H9 (cell line): ENCODE measurements at regions not wholly inside any gene's neighbourhood (a gene's known extent, or its start where the extent isn't known, plus 50 kb on each side); places are given as distances from the start of the nearest gene placed in this dataset.

ENCODE experiments used
- DNase-seq: peaks from one replicate; pipeline ENCODE4 v3.0.0-alpha.2; 2017
- H2AFZ ChIP-seq: one replicate; pipeline ENCODE4 v1.6.1; 2013; ENCODE audit warnings: mild to moderate bottlenecking, low read length, control low read depth, moderate library complexity
- H2AK5ac ChIP-seq: 2 replicates; pipeline ENCODE4 v1.6.1; 2013; ENCODE audit warnings: low read length, control low read depth, mixed read lengths; ENCODE audit not compliant: insufficient read length
- H2BK120ac ChIP-seq: one replicate; pipeline ENCODE4 v1.6.1; 2013; ENCODE audit warnings: low read depth, mild to moderate bottlenecking, low read length, control low read depth, inconsistent platforms; ENCODE audit not compliant: poor library complexity, severe bottlenecking
- H2BK12ac ChIP-seq: 2 replicates; pipeline ENCODE4 v1.6.1; 2013; ENCODE audit warnings: low read length, control low read depth, mixed read lengths, low read depth; ENCODE audit not compliant: insufficient read length
- H2BK15ac ChIP-seq: 2 replicates; pipeline ENCODE4 v1.6.1; 2013; ENCODE audit warnings: low read depth, low read length, control low read depth
- H2BK20ac ChIP-seq: one replicate; pipeline ENCODE4 v1.6.1; 2013; ENCODE audit warnings: low read depth, mild to moderate bottlenecking, low read length, control low read depth, inconsistent platforms; ENCODE audit not compliant: poor library complexity, severe bottlenecking
- H2BK5ac ChIP-seq: 2 replicates; pipeline ENCODE4 v1.6.1; 2013; ENCODE audit warnings: low read length, control low read depth, mixed read lengths; ENCODE audit not compliant: insufficient read length
- H3K14ac ChIP-seq: 2 replicates; pipeline ENCODE4 v1.6.1; 2013; ENCODE audit warnings: low read length, control low read depth; ENCODE audit not compliant: insufficient read depth
- H3K18ac ChIP-seq: 2 replicates; pipeline ENCODE4 v1.6.1; 2013; ENCODE audit warnings: low read depth, mild to moderate bottlenecking, mixed read lengths, low read length, control low read depth; ENCODE audit not compliant: insufficient read length
- H3K23ac ChIP-seq: 2 replicates; pipeline ENCODE4 v1.6.1; 2013; ENCODE audit warnings: low read length, control low read depth, mixed read lengths, low read depth; ENCODE audit not compliant: insufficient read length
- H3K23me2 ChIP-seq: 2 replicates; pipeline ENCODE4 v1.6.1; 2013; ENCODE audit warnings: low read depth, mild to moderate bottlenecking, mixed read lengths, low read length, control low read depth; ENCODE audit not compliant: insufficient read length, poor library complexity, severe bottlenecking
- H3K27ac ChIP-seq: 2 replicates; pipeline ENCODE4 v1.5.1; 2013; ENCODE audit warnings: low read length, control low read depth, mixed read lengths, low read depth; ENCODE audit not compliant: insufficient read length
- H3K27me3 ChIP-seq: 2 replicates; pipeline ENCODE4 v1.6.1; 2013; ENCODE audit warnings: low read length, control low read depth, inconsistent platforms; ENCODE audit not compliant: insufficient read depth
- H3K4ac ChIP-seq: 2 replicates; pipeline ENCODE4 v1.6.1; 2013; ENCODE audit warnings: low read depth, mild to moderate bottlenecking, control low read depth, inconsistent platforms, low read length, moderate library complexity
- H3K4me1 ChIP-seq: 2 replicates; pipeline ENCODE4 v1.6.1; 2013; ENCODE audit warnings: low read length, control low read depth, inconsistent platforms; ENCODE audit not compliant: insufficient read depth
- H3K4me2 ChIP-seq: 2 replicates; pipeline ENCODE4 v1.6.1; 2013; ENCODE audit warnings: low read length, control low read depth, mixed read lengths; ENCODE audit not compliant: insufficient read length, insufficient read depth
- H3K56ac ChIP-seq: 2 replicates; pipeline ENCODE4 v1.6.1; 2013; ENCODE audit warnings: low read depth, mild to moderate bottlenecking, mixed read lengths, low read length, control low read depth; ENCODE audit not compliant: insufficient read length
- H3K79me1 ChIP-seq: 2 replicates; pipeline ENCODE4 v1.6.1; 2013; ENCODE audit warnings: low read depth, mild to moderate bottlenecking, moderate library complexity, low read length, control low read depth, inconsistent platforms; ENCODE audit not compliant: insufficient read depth, poor library complexity, severe bottlenecking
- H3K79me2 ChIP-seq: 2 replicates; pipeline ENCODE4 v1.6.1; 2013; ENCODE audit warnings: low read length, control low read depth, inconsistent platforms; ENCODE audit not compliant: insufficient read depth
- H3K9ac ChIP-seq: 2 replicates; pipeline ENCODE4 v1.6.1; 2013; ENCODE audit warnings: low read length, control low read depth, mixed read lengths; ENCODE audit not compliant: insufficient read length; ENCODE audit errors: extremely low read depth
- H3K9me3 ChIP-seq: one replicate; pipeline ENCODE4 v1.6.1; 2013; ENCODE audit warnings: low read depth, low read length, inconsistent platforms; ENCODE audit not compliant: control insufficient read depth
- H3T11ph ChIP-seq: one replicate; pipeline ENCODE4 v1.6.1; 2013; ENCODE audit warnings: mild to moderate bottlenecking, low read length, control low read depth, inconsistent platforms
- H4K20me1 ChIP-seq: one replicate; pipeline ENCODE4 v1.6.1; 2013; ENCODE audit not compliant: control insufficient read depth, insufficient read length, insufficient read depth
- H4K5ac ChIP-seq: 2 replicates; pipeline ENCODE4 v1.6.1; 2013; ENCODE audit warnings: low read depth, mild to moderate bottlenecking, mixed read lengths, low read length, control low read depth; ENCODE audit not compliant: insufficient read length
- H4K8ac ChIP-seq: replicated peaks from 2 replicates; pipeline ENCODE4 v1.6.1; 2013; ENCODE audit warnings: low read length, control low read depth, mixed read lengths, low read depth; ENCODE audit not compliant: insufficient read length
- H4K91ac ChIP-seq: 2 replicates; pipeline ENCODE4 v1.6.1; 2013; ENCODE audit warnings: low read depth, mild to moderate bottlenecking, moderate library complexity, mixed read lengths, low read length, control low read depth; ENCODE audit not compliant: insufficient read length
- H3K27ac Mint-ChIP-seq, 3 experiments: 2 replicates in 2 of 3; 3 replicates in 1 of 3; pipeline ENCODE4 v1.8.0; 2020 to 2021; ENCODE audit warnings: mixed read lengths in 3 of 3, mild to moderate bottlenecking in 1 of 3, moderate library complexity in 1 of 3
- H3K27me3 Mint-ChIP-seq: 2 replicates; pipeline ENCODE4 v1.8.0; 2021; ENCODE audit warnings: low read depth, mild to moderate bottlenecking, moderate library complexity, mixed read lengths
- H3K36me3 Mint-ChIP-seq, 3 experiments: 2 replicates in 2 of 3; 3 replicates in 1 of 3; pipeline ENCODE4 v1.8.0; 2020 to 2021; ENCODE audit warnings: low read depth in 3 of 3, mixed read lengths in 3 of 3; ENCODE audit not compliant: insufficient read depth in 1 of 3
- H3K4me1 Mint-ChIP-seq, 2 experiments: 2 replicates each; pipeline ENCODE4 v1.8.0; 2020; ENCODE audit warnings: mixed read lengths in 2 of 2
- H3K4me3 Mint-ChIP-seq, 2 experiments: 2 replicates in 1 of 2; 3 replicates in 1 of 2; pipeline ENCODE4 v1.8.0; 2020 to 2021; ENCODE audit warnings: mild to moderate bottlenecking in 2 of 2, mixed read lengths in 2 of 2, moderate library complexity in 1 of 2
- H3K9me3 Mint-ChIP-seq, 2 experiments: 2 replicates in 1 of 2; 3 replicates in 1 of 2; pipeline ENCODE4 v1.8.0; 2020; ENCODE audit warnings: mild to moderate bottlenecking in 2 of 2, mixed read lengths in 2 of 2, moderate library complexity in 1 of 2
- WGBS: extraction: QIAGEN DNeasy Blood & Tissue Kit; methylation state at CpG from one replicate; pipeline ENCODE4 v1.1.7; 2013; ENCODE audit warnings: missing lambda C conversion rate, low lambda C conversion rate, mixed read lengths; ENCODE audit not compliant: insufficient read length; ENCODE audit errors: extremely low coverage; 5-methylcytosine and 5-hydroxymethylcytosine counted together
- TF ChIP-seq, protein P1 (sequence below): fragments of 200-600 bp; sonication (generic); conservative IDR thresholded peaks from 3 replicates; pipeline ENCODE4 v1.8.0; 2021; ENCODE audit warnings: antibody characterized with exemption, mild to moderate bottlenecking

GRCh38 chr18:11501352-11501751 lies 108.0 kb upstream of the SLC35G4 start:
- no peak overlapping the region for H3K18ac ChIP-seq
- TF ChIP-seq, protein P1, sequence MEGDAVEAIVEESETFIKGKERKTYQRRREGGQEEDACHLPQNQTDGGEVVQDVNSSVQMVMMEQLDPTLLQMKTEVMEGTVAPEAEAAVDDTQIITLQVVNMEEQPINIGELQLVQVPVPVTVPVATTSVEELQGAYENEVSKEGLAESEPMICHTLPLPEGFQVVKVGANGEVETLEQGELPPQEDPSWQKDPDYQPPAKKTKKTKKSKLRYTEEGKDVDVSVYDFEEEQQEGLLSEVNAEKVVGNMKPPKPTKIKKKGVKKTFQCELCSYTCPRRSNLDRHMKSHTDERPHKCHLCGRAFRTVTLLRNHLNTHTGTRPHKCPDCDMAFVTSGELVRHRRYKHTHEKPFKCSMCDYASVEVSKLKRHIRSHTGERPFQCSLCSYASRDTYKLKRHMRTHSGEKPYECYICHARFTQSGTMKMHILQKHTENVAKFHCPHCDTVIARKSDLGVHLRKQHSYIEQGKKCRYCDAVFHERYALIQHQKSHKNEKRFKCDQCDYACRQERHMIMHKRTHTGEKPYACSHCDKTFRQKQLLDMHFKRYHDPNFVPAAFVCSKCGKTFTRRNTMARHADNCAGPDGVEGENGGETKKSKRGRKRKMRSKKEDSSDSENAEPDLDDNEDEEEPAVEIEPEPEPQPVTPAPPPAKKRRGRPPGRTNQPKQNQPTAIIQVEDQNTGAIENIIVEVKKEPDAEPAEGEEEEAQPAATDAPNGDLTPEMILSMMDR, result no peak
- no peak overlapping the region for H2AFZ ChIP-seq
- no peak overlapping the region for H4K8ac ChIP-seq
- H3K23me2 ChIP-seq, result no peaks in the 10 kb centered on the region
- no peak overlapping the region for H4K5ac ChIP-seq
- Mint-ChIP-seq H3K4me3 (no peak overlapping the region), H3K9me3 (no peaks in the 10 kb centered on the region), H3K27ac (no peak overlapping the region; a peak in 1 of 7 replicates), H3K27me3 (no peaks in the 10 kb centered on the region; the same call in 1 of the 2 replicates), H3K4me1 (no peaks in the 10 kb centered on the region; a peak in 1 of 4 replicates), H3K36me3 (no peaks in the 10 kb centered on the region)
- H4K20me1 ChIP-seq, result no peaks in the 10 kb centered on the region
- H3K4ac ChIP-seq, result no peak overlapping the region
- no peak overlapping the region for H2BK15ac ChIP-seq
- no peak overlapping the region for H2BK20ac ChIP-seq
- DNase-seq, result no peak
- H3K27me3 ChIP-seq, result no peaks in the 10 kb centered on the region
- no peak overlapping the region for H3K4me2 ChIP-seq
- no peak overlapping the region for H2BK5ac ChIP-seq
- no peak overlapping the region for H4K91ac ChIP-seq
- H3K9ac ChIP-seq, result no peak overlapping the region
- no peaks in the 10 kb centered on the region for H3K9me3 ChIP-seq
- no peak overlapping the region for H3T11ph ChIP-seq
- H3K27ac ChIP-seq, result no peak overlapping the region
- H3K23ac ChIP-seq, result no peak overlapping the region
- no peak overlapping the region for H2BK12ac ChIP-seq
- H3K14ac ChIP-seq, result no peak overlapping the region
- no peaks in the 10 kb centered on the region for H3K79me2 ChIP-seq
- WGBS, result no CpG with 5 or more reads among the region's 4 CpGs
- H3K79me1 ChIP-seq, result no peaks in the 10 kb centered on the region
- no peak overlapping the region for H2BK120ac ChIP-seq
- H3K56ac ChIP-seq, result no peak overlapping the region
- no peaks in the 10 kb centered on the region for H3K4me1 ChIP-seq
- H2AK5ac ChIP-seq, result no peak overlapping the region
